ENCODE measurements at regions not wholly inside any gene's neighbourhood (a gene's known extent, or its start where the extent isn't known, plus 50 kb on each side); places are given as distances from the start of the nearest gene placed in this dataset.
"Not testable (repeated sequence)": the region's sequence is repeated elsewhere in the genome, so short reads cannot be mapped to it uniquely, and the experiment has no call there.

DNA sequence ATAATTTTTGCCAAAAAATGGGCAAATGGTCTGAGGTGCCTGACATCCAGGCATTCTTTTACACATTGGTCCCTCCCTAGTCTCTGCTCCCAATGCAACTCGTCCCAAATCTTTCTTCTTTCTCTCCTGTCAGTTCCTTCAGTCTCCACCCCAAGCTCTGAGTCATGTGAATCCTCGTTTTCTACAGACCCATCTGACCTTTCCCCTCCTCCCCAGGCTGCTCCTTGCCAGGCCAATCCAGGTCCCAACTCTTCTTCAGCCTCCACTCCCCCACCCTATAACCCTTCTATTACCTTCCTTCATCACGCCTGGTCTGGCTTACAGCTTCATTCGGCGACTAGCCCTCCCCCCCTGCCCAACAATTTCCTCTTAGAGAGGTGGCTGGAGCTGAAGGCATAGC lies 55.3 kb downstream of the BBS10 start:
- H4K8ac ChIP-seq (ENCODE audit: low read depth in 2 of 2, low read length in 2 of 2); ATAC-seq (ENCODE audit: low read depth); H3K9ac ChIP-seq (ENCODE audit: low read depth, low read length); H3K9me1 ChIP-seq (ENCODE audit: insufficient read depth, low read length); H3K9me3 ChIP-seq (ENCODE audit: control insufficient read depth, insufficient read depth, low read length); H3K4ac ChIP-seq (ENCODE audit: low read depth, low read length); BruUV-seq (replicated peaks); H2BK15ac ChIP-seq (ENCODE audit: low read depth, low read length); H3K56ac ChIP-seq (ENCODE audit: extremely low read depth, insufficient read depth, low read length); H3K79me1 ChIP-seq (ENCODE audit: low read depth in 1 of 2, low read length in 2 of 2); in situ Hi-C loops (cut with MboI; ENCODE audit: low sequenced_read_pairs); H2BK20ac ChIP-seq (ENCODE audit: low read depth, low read length); H3K4me3 ChIP-seq (ENCODE audit: insufficient read depth, low read depth, low read length); H2AK5ac ChIP-seq (ENCODE audit: low read depth, low read length); H2AFZ ChIP-seq (replicated peaks; ENCODE audit: low read length, poor library complexity); H2BK5ac ChIP-seq (ENCODE audit: low read depth, low read length, poor library complexity, severe bottlenecking); H3K27ac ChIP-seq (ENCODE audit: insufficient read depth, low read length); H2AK9ac ChIP-seq (replicated peaks; ENCODE audit: low read depth, low read length, poor library complexity); H3K36me3 ChIP-seq (ENCODE audit: control insufficient read depth, insufficient read depth, low read length); H3K4me1 ChIP-seq (ENCODE audit: control insufficient read depth, insufficient read depth, low read length); H4K20me1 ChIP-seq (ENCODE audit: insufficient read depth, low read length); H3K14ac ChIP-seq (replicated peaks; ENCODE audit: low read depth, low read length); DNase-seq; H3K4me2 ChIP-seq (ENCODE audit: low read depth, low read length); intact Hi-C loops (cut with micrococcal nuclease); H3K23ac ChIP-seq (ENCODE audit: low read depth, low read length); CTCF ChIA-PET; dilution Hi-C loops (cut with HindIII; ENCODE audit: low sequenced_read_pairs, unreplicated experiment); H3K18ac ChIP-seq (ENCODE audit: low read depth, low read length); H3K27me3 ChIP-seq (ENCODE audit: control insufficient read depth, insufficient read depth, low read length); POLR2A ChIA-PET (ENCODE audit: unreplicated experiment); H4K91ac ChIP-seq (ENCODE audit: insufficient read depth, low read depth, low read length); H4K5ac ChIP-seq (ENCODE audit: low read depth, low read length): not testable (repeated sequence)
- 57% methylated on average over 2 of the region's 5 CpGs; no CpG with 5 or more reads in 1 of the 2 experiments for WGBS, 2 experiments (ENCODE audit: extremely low coverage in 2 of 2, insufficient read length in 1 of 2)
- H2BK120ac ChIP-seq (ENCODE audit: low read depth, low read length) = 0 out of 2 replicates have a peak overlapping the region, but pooled peaks have one; percentile 23

DNA sequence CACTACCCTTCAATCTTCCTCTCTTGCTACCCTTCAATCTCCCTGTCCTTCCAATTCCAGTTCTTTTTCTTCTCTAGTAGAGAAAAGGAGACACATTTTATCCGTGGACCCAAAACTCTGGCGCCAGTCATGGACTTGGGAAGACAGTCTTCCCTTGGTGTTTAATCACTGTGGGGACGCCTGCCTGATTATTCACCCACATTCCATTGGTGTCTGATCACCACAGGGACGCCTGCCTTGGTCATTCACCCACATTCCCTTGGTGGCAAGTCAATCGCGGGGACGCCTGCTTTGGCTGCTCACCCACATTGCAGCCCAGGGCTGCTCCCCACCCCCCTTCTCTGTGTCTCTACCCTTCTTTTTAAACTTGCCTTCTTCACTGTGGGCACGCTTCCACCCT lies 55.9 kb downstream of the BBS10 start:
- intact Hi-C loops (cut with micrococcal nuclease); DNase-seq; H3K79me1 ChIP-seq (ENCODE audit: low read depth in 1 of 2, low read length in 2 of 2); BruUV-seq (replicated peaks); POLR2A ChIA-PET (ENCODE audit: unreplicated experiment); H3K4ac ChIP-seq (ENCODE audit: low read depth, low read length); H2AK9ac ChIP-seq (replicated peaks; ENCODE audit: low read depth, low read length, poor library complexity); H3K27ac ChIP-seq (ENCODE audit: insufficient read depth, low read length); in situ Hi-C loops (cut with MboI; ENCODE audit: low sequenced_read_pairs); H3K18ac ChIP-seq (ENCODE audit: low read depth, low read length); H2AFZ ChIP-seq (replicated peaks; ENCODE audit: low read length, poor library complexity); H3K14ac ChIP-seq (replicated peaks; ENCODE audit: low read depth, low read length); H3K23ac ChIP-seq (ENCODE audit: low read depth, low read length); H2AK5ac ChIP-seq (ENCODE audit: low read depth, low read length); H3K56ac ChIP-seq (ENCODE audit: extremely low read depth, insufficient read depth, low read length); H2BK5ac ChIP-seq (ENCODE audit: low read depth, low read length, poor library complexity, severe bottlenecking); H3K9me3 ChIP-seq (ENCODE audit: control insufficient read depth, insufficient read depth, low read length); CTCF ChIA-PET; H3K9me1 ChIP-seq (ENCODE audit: insufficient read depth, low read length); H3K27me3 ChIP-seq (ENCODE audit: control insufficient read depth, insufficient read depth, low read length); H4K20me1 ChIP-seq (ENCODE audit: insufficient read depth, low read length); ATAC-seq (ENCODE audit: low read depth); H3K4me2 ChIP-seq (ENCODE audit: low read depth, low read length); H3K36me3 ChIP-seq (ENCODE audit: control insufficient read depth, insufficient read depth, low read length); H3K9ac ChIP-seq (ENCODE audit: low read depth, low read length); H3K4me3 ChIP-seq (ENCODE audit: insufficient read depth, low read depth, low read length); H2BK120ac ChIP-seq (ENCODE audit: low read depth, low read length); dilution Hi-C loops (cut with HindIII; ENCODE audit: low sequenced_read_pairs, unreplicated experiment); H4K8ac ChIP-seq (ENCODE audit: low read depth in 2 of 2, low read length in 2 of 2); H4K5ac ChIP-seq (ENCODE audit: low read depth, low read length); H4K91ac ChIP-seq (ENCODE audit: insufficient read depth, low read depth, low read length); H3K4me1 ChIP-seq (ENCODE audit: control insufficient read depth, insufficient read depth, low read length): not testable (repeated sequence)
- Histone ChIP-seq H2BK20ac (ENCODE audit: low read depth, low read length) (peak overlapping the region; percentile 25; the same call in 1 of the 2 replicates), H2BK15ac (ENCODE audit: low read depth, low read length) (0 out of 3 replicates have a peak overlapping the region, but pooled peaks have one; percentile 67)
- 92% methylated on average over 1 of the region's 8 CpGs; no CpG with 5 or more reads in 1 of the 2 experiments for WGBS, 2 experiments (ENCODE audit: extremely low coverage in 2 of 2, insufficient read length in 1 of 2)
